ENCODE measurements at regions not wholly inside any gene's neighbourhood (a gene's known extent, or its start where the extent isn't known, plus 50 kb on each side); places are given as distances from the start of the nearest gene placed in this dataset.

- no peak for DNase-seq (ENCODE audit: extremely low read depth, low read depth)
Measured at GRCh38 chr5:2032432-2032831, 149.7 kb upstream of the IRX4 start.

DNA sequence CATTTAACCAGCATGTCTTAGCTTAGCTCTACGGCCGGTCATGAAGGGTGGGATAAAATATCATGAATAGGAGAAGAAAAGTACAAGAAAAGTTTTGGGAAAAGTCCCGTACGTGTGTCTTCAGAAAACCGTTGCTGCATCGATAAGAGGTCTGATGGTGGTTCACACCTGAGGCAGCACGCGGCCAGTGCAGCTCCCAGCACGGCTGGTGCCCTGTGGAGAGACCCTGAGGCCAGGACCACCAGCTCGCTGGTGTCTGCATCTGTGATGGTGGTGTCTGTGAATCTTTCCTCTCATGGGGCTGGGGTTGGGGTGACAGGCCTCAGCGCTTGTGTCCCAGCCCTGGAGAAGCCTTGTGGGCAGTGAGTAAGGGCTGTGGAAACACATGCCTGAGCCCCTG, 148.9 kb upstream of the IRX4 start:
- no peak for DNase-seq (ENCODE audit: extremely low read depth, low read depth)

GRCh38 chr5:2030131-2030530, 147.4 kb upstream of the IRX4 start:
- no peak for DNase-seq (ENCODE audit: extremely low read depth, low read depth)

DNA sequence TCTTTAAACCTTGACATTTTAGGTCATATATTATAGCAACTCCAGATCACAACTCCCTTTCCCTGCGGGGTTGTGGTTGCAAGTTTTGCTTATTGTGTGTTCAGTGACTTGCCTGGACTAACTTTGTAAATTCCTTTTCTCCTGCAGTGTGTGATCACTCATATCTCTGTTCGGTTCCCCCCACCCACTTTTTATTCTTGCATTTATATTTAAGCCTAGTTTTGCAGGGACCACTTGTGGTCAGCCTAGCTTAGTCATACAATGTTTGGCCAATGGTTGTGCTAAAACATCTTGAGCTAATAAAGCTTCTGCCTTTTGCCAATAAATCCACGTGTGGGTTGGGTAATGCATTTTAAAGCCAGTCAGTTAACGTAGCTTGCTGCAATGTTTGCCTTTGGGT, 146.5 kb upstream of the IRX4 start:
- DNase-seq (ENCODE audit: extremely low read depth, low read depth) = no peak

- no peak for DNase-seq (ENCODE audit: extremely low read depth, low read depth)
Measured at GRCh38 chr5:2027790-2028189, 145.1 kb upstream of the IRX4 start.

- no peak for DNase-seq (ENCODE audit: extremely low read depth, low read depth)
Measured at GRCh38 chr5:2024986-2025721, 142.4 kb upstream of the IRX4 start.

- DNase-seq (ENCODE audit: extremely low read depth, low read depth) = no peak
Measured at GRCh38 chr5:2023196-2023595, 140.5 kb upstream of the IRX4 start.

DNA sequence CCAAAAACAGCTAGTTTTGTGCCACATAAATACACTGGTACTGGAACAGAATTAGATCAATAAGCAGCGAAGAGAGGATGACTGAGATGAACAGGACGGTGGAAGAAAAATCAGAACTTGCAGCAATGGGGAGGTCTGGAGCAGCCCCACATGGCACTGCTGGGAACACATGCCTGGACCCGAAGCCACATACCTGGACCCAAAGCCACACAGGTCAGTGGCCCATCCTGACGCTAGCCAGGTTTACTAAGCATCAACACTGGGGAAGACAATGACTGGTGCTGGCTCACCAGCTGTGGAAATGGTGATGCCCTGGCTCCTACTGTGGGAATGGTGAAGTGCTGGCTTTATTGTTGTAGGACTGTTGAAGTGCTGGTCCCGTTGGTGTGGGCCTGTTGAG, 139.7 kb upstream of the IRX4 start:
- DNase-seq (ENCODE audit: extremely low read depth, low read depth) = no peak

- DNase-seq (ENCODE audit: extremely low read depth, low read depth) = no peak
Measured at GRCh38 chr5:2021484-2022176, 138.9 kb upstream of the IRX4 start.

DNA sequence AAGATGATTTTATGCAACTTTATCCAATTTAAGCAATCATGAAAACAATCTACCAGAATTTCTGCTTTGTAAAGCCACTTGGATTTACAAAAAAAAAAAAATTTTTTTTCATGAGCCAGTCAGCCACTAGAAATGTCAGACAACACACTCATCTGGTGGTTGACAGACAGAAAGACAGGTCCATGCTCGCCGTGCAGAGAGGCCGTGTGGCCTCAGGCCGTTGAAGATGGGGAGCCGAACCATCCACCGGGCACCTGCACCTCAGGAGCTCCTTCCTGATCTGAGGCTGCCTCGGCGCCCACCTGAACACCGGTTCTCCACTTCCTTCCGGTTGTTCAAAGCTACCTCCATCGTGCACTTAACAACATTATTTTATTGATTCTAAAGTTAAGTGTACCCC, 138.0 kb upstream of the IRX4 start:
- DNase-seq (ENCODE audit: extremely low read depth, low read depth) = no peak

GRCh38 chr5:2019716-2020115, 137.0 kb upstream of the IRX4 start:
- no peak for DNase-seq (ENCODE audit: extremely low read depth, low read depth)

DNA sequence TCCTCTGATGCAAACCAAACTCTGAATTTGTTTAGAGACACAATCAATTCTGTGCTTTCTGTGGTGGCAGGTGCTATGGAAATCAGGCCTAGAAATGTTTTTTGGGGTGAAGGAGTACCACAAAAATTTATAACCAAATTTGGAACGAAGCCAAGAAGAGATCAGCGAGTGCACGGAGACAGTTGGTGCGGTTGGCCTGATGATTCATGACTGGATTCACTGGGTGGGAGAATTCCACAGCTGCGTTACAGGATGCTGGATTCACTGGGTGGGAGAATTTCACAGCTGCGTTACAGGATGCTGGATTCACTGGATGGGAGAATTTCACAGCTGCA, 135.6 kb upstream of the IRX4 start:
- no peak for DNase-seq (ENCODE audit: extremely low read depth, low read depth)

DNA sequence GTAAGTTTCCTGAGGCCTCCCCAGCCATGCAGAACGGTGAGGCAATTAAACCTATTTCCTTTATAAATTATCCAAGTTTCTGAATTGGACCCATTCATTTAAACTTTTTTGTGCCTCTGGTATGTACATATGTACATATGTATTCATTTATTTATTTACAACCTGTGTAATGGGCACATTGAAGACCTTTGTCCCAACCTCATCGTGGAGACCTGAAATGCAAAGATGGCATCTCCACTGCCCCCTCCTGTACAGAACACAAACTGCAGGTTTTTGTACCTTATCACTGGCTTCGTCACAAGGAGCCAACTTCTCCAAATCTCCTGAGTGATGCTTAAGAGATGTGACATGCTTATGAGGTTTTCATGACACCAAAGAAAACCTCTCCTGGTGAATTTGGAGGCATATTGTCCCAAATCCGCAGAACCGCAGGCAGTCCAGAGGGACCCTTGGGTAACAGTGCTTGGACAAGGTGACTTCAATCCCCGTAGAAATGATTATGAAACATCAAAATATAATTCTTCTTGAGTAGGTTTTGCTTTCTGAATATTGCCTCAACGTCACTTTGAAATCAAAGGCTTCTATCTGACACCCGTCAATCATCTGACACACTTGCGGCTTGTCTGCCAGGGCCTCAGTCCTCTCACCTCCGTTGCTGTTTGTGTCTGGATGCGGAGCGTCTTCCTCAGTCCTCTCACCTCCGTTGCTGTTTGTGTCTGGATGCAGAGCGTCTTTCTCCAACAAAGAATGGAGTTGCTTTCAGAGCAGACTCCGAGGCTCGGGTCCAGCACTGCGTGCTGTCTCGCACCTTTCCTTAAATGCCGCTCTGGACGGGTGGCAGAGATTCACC, 135.0 kb upstream of the IRX4 start:
- peak; percentile 26 for DNase-seq (ENCODE audit: extremely low read depth, low read depth)

DNA sequence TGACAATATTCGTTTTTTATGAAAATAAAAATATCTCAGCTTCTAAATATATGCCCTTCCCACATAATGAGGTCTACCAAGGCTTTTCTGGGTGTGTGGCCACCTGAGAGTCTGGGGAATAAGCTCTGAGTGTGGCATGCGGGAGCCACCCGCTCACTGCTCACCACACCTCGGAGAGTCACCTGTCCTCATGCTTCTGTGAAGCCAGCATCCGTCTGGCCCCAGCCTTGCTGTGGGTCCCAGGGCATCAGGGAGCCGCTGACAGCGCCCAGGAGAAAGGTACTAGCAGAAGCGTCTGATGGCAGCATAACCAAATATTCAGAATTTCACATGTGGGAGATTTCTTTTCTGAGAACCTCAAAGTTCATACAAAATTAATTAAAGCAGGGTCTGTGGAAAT, 133.2 kb upstream of the IRX4 start:
- no peak for DNase-seq (ENCODE audit: extremely low read depth, low read depth)

DNA sequence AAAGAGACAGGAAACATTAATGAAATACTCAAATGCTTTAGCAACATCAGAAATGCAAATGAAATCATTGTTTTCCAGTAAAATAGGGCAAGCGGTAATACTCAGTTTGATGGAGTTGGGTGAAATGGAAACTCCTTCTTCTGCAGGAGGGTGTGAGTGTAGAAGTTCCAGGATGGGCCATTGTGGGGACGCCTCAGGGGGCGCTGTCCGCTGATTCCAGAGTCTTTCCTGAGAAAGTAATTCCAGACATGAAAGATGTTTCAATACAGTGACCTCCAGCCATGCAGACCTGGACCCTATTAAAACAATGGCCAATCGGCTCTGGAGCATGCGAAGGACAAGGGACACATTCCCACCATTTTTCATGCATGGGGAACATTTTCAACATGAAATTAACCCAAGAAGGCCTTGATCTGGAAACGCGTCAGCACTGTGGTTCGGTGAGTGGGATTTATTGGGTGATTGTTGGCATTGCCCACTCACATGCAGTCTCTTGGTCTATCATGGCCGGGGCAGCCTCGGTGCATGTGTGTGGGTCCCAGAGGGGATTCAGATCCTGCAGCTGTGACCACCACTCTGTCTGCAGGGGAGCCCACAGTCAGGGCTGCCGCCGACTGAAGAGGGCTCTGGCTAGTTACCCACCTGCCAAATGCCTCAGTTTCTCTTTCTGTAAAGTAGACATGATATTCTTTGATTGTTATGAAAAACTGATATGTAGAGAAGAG, 132.6 kb upstream of the IRX4 start:
- no peak for DNase-seq (ENCODE audit: extremely low read depth, low read depth)

GRCh38 chr5:2014058-2014610, 131.4 kb upstream of the IRX4 start:
- no peak for DNase-seq (ENCODE audit: extremely low read depth, low read depth)

- no peak for DNase-seq (ENCODE audit: extremely low read depth, low read depth)
Measured at GRCh38 chr5:2013301-2014057, 130.8 kb upstream of the IRX4 start.

GRCh38 chr5:2012885-2013284, 130.2 kb upstream of the IRX4 start:
- no peak for DNase-seq (ENCODE audit: extremely low read depth, low read depth)

DNA sequence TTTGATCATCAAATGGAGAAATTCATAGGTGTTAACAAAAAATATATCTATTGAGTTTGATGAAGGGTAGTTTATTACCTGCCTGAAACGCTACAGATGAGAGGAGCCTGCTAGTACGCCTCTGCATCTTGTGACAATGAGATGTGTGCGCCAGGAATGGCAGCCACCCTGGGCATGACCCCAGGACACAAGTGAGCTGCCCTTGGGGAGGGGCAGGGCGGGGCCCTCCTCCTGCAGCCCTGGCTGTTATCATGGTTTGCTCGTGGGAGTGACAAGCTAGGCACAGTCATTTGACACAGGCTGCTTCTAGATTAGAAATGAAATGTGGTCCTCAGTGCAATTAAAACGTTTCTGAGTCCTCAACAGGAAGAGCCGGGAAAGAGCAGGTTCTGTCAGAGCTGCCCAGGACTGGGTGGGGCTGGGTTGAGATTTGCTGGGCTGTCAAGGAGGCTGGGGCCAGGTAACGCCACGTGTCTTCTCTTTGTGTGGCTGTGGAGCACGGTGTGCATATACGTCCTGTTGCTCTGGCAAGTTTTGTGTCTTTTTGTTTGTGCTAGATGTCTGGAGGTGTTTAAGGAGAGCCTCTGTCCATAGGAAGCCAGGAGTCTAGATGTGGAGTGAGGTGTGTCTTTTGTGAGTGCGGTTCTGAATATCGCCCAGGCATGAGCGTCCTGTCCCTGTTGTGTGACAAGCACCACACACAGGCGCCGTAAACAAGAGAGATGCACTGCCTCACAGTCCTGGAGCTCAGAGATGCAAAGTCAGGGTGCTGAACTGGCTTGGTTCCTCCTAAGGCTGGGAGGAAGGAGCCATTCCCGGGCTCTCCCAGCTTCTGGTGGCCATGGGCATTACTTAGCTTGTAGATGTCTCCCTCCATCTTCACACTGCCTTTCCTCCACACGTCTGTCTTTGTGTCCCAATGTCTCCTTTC, 129.0 kb upstream of the IRX4 start:
- DNase-seq (ENCODE audit: extremely low read depth, low read depth) = no peak
